NCI-H2227 treated with DMSO at 0.1 percent for 48 hours (cell line): ENCODE measurements at regions not wholly inside any gene's neighbourhood (a gene's known extent, or its start where the extent isn't known, plus 50 kb on each side); places are given as distances from the start of the nearest gene placed in this dataset.

Source experiments
- DNase-seq: peaks from one replicate; lab custom pipeline; 2025; lab: John Stamatoyannopoulos, UW

- no peak for DNase-seq
Observed at GRCh38 chr1:57633881-57634280, 210.0 kb upstream of the DAB1 start.

GRCh38 chr1:57633056-57633455 is 209.2 kb upstream of the DAB1 start:
- DNase-seq = no peak

- no peak for DNase-seq
Observed at GRCh38 chr1:57632401-57632800, 208.5 kb upstream of the DAB1 start.

GRCh38 chr1:57627612-57628011 is 203.8 kb upstream of the DAB1 start:
- DNase-seq = no peak

- no peak for DNase-seq
Observed at GRCh38 chr1:57623791-57624538, 200.1 kb upstream of the DAB1 start.

GRCh38 chr1:57623039-57623790 is 199.4 kb upstream of the DAB1 start:
- DNase-seq = peak; percentile 18

- no peak for DNase-seq
Observed at GRCh38 chr1:57621776-57622175, 197.9 kb upstream of the DAB1 start.

- peak; percentile 43 for DNase-seq
Observed at GRCh38 chr1:57620605-57621004, 196.7 kb upstream of the DAB1 start.

- no peak for DNase-seq
Observed at GRCh38 chr1:57616921-57617320, 193.1 kb upstream of the DAB1 start.

- no peak for DNase-seq
Observed at GRCh38 chr1:57615956-57616355, 192.1 kb upstream of the DAB1 start.

- DNase-seq = no peak
Observed at GRCh38 chr1:57612833-57613232, 189.0 kb upstream of the DAB1 start.

GRCh38 chr1:57605933-57606332 is 182.1 kb upstream of the DAB1 start:
- no peak for DNase-seq

GRCh38 chr1:57603696-57604095 is 179.8 kb upstream of the DAB1 start:
- no peak for DNase-seq

GRCh38 chr1:57600424-57600823 is 176.6 kb upstream of the DAB1 start:
- DNase-seq = no peak

- no peak for DNase-seq
Observed at GRCh38 chr1:57599236-57599994, 175.6 kb upstream of the DAB1 start.

GRCh38 chr1:57597036-57597435 is 173.2 kb upstream of the DAB1 start:
- no peak for DNase-seq

- no peak for DNase-seq
Observed at GRCh38 chr1:57594002-57594401, 170.1 kb upstream of the DAB1 start.

GRCh38 chr1:57591842-57592241 is 168.0 kb upstream of the DAB1 start:
- DNase-seq = no peak

GRCh38 chr1:57590978-57591377 is 167.1 kb upstream of the DAB1 start:
- DNase-seq = no peak

GRCh38 chr1:57586842-57587241 is 163.0 kb upstream of the DAB1 start:
- no peak for DNase-seq

- no peak for DNase-seq
Observed at GRCh38 chr1:57578680-57579079, 154.8 kb upstream of the DAB1 start.

- DNase-seq = no peak
Observed at GRCh38 chr1:57578099-57578498, 154.2 kb upstream of the DAB1 start.

- DNase-seq = no peak
Observed at GRCh38 chr1:57576756-57577155, 152.9 kb upstream of the DAB1 start.
